ENCODE measurements at regions not wholly inside any gene's neighbourhood (a gene's known extent, or its start where the extent isn't known, plus 50 kb on each side); places are given as distances from the start of the nearest gene placed in this dataset.
"Not testable (repeated sequence)": the region's sequence is repeated elsewhere in the genome, so short reads cannot be mapped to it uniquely, and the experiment has no call there.

DNA sequence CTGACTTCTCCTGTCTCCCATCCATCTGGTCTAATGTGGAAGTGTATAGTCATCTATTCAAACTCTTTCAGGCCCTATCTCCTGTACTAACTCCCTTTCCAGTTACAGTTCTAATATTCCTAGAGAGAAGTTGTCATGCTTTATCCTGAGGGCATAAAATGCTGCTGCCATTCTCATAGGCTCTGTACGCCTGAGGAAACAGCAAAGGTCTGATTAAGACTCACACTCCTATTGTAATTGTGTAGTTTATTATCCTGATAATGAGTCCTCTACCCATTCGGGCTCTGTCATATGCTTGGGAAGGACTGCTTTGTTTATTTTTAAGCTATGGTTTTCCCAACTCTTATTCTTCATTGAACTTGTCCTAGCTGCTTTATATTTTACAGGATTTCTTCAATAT lies 290.4 kb downstream of the TMEM38B start:
- no peak for DNase-seq

DNA sequence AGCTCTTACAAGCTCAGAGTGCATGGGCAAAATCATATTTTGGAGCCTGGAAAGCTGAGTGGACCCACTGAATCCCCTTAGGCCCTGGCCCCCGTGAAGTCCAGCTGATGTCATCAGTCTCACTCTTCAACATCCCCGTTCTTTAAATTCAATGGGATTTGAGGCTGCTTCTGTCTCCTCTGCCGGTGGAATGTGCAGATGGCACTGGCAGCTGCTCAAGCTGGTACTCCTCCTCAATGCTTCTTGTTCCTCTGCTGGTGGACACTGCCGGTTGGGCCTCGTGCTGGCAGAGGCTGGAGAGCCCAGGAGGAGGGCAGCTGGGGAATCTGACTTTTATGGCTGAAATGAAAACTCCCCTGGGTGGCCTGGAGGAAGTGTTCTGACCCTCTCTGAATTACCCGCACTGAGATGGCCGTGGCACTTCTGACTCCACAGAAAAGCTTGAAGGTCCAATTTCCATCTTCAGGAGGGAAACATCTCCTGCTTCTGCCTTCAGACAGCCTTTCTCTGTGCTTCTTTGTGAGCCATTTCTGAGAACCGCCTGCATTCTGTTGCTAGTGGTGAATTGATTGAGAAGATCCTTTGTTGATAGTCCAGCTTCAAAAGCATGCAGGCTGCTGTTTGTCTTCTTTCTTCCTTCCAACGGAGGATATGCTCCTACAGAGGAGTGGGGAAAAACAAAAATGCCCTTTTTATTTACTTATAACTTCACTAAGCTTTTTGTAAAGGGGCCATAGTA lies 298.9 kb downstream of the TMEM38B start:
- DNase-seq, result no peak

DNA sequence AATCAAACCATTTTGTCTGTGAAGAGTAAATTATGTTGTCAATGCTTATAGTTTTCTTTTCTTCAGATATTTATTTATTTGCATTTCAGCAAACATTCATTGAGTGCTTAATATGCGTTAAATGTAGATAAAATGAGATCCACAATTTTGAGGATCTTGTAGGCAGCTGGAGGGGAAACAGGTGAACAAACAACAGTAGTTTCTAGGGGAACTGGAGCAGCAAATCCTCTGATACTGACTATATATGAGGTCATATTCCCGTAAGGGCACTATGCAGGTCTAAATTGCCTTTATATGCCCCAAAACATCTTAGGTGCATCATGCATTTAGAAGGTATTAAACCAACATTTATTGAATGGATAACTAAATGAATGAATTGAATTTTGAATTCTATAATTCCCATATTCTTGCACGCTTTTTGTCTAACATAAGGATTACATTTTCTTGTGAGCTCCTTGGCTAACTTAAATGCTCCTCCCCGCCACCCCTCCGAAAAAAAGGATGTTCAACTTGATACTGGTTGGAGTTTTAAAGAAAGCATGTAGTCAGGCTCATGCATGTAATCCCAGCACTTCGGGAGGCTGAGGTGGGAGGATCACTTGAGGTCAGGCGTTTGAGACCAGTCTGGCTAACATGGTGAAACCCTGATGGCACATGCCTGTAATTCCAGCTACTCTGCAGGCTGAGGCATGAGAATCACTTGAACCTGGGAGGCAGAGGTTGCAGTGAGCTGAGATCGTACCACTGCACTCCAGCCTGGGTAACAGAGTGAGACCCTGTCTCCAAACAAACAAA lies 299.8 kb downstream of the TMEM38B start:
- DNase-seq, result no peak

DNA sequence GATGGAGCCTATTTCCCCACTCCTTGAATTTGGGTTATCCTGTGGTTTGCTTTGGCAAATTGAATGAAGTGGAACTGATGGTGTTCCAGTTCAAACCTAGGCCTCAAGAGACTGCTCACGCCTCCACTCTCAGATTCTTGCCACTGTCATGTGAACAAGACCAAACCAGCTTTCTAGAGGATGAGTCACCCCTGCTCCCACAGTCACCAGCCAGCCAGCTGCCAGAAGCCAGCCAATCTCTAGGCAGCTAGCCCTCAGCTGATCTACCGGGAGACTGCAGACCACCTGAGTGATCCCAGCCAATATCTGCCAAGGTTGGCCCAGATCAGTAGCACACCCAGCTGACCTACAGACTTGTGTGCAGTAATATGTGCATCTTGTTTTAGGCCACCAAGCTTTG lies 300.6 kb downstream of the TMEM38B start:
- DNase-seq, result no peak

DNA sequence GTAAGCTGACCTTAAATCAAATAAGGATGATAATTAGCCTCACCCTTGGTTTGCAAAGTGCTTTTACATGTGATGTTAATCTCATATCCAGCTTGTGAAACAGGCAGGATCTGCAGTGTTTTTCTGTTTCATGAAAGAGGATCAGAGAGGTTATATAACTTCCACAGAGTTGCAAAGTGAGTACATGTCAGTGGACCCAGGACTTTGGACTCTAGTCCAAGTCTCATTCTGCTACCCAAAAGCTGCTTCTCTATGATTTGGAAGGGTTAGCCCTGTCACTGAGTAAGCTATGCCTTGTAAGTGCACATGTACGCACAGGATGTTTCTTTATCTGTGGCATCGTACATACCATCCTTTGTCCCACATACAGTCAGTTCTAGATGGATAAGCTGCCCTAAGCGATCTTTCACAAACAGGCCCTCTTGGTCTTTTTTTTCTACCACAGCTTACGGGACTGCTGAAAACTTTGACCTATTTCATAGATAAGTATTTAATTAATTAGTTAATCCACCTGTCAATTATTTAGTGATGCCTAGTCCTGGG lies 322.9 kb downstream of the TMEM38B start:
- no peak for DNase-seq

DNA sequence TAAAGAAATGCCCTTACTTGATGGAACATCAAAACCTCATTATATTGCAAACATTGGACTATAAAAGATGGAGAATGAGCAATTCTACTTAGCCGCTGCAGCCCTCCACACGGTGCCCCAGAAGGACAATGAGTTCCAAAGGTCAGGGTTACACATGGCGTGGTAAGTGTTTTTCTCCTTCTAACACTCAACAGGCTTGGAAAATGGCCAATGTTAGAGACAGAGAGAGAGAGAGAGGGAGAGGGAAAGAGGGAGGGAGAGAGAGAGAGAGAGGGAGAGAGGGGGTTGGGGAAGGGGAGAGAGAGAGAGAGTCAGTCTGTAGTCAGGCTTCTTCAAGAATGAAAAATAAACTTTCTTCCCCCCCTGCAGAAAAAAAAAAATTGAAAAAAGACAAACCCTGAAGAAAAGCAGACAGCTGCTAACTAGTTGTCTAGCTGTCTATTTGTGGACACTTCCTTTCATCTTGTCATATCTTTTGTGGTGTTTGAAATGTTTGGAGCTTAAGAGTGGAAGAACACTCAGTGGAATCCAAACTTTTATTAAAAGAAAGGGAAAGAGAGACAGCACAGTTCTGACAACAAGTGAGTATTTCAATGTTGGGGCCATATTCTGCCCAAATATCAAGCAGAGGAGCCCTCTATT lies 324.8 kb downstream of the TMEM38B start:
- no peak for DNase-seq

DNA sequence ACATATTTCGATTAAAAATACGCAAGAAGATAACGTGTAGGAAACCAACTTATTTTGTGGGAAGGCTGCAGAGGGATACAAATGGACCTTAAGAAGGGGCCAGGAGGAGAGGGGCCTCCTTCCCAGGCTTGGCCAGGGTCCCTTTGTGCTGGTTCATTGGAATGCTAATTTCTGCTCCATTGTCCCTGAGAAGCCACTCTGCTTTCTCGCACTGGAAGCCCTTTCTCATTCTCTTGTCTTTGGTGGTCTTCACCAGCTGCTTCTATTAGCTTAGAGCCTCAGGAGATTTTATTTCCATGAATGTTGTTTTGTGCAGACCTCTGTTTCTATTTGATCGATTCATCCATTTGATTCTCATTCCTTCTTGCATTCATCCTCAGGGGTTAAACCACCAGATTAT lies 325.4 kb downstream of the TMEM38B start:
- no peak for DNase-seq

DNA sequence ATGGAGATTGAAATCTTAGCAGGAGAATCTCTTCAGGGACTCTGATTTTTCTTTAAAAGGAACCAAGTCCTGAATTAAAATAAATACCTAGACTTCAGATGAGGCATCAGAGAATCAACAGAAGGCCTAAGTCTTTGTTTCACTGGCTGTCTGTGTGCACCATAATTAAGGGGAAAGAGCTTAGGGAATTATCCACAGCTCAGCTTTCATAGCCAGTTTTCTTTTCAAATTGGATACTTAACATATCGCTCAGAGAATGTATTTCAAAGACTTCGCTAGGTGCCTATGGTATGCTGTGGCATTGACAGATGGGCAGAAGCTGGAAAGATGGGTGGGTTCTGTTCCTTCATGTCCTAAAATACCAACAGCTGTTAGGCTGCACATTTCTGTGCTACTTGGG lies 325.8 kb downstream of the TMEM38B start:
- DNase-seq, result no peak

DNA sequence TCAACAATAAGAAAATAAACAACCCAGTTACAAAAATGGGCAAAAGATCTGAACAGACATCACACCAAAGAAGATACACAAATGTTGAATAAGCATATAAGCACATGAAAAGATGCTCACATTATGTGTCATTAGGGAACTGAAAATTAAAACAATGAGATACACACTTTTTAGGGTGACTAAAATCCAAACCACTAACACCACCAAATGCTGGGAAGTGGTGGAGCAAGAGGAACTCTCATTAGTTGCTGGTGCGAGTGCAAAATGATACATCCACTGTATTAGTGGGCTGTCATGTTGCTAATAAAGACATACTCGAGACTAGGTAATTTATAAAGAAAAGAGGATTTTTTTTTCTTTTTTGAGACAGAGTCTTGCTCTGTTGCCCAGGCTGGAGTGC lies 329.1 kb downstream of the TMEM38B start:
- DNase-seq, result no peak

DNA sequence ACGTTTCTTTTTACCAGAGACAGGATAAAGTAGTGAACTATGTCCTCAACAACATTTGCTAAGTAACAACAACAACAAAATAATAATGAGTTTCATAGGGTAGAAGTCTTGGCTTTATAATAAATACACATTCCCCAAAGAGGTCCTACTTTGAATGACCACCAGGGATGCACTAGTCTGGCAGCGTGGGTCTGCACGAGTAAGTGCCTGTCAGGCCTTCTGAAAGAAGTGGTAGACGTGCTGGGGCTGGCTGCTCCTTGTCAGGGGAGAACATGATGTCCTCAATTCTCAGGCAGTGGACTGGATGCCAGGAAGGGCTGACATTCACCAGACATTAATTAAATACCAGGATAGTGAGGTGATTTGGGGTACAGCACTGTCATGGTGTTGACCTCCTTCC lies 331.1 kb downstream of the TMEM38B start:
- no peak for DNase-seq

DNA sequence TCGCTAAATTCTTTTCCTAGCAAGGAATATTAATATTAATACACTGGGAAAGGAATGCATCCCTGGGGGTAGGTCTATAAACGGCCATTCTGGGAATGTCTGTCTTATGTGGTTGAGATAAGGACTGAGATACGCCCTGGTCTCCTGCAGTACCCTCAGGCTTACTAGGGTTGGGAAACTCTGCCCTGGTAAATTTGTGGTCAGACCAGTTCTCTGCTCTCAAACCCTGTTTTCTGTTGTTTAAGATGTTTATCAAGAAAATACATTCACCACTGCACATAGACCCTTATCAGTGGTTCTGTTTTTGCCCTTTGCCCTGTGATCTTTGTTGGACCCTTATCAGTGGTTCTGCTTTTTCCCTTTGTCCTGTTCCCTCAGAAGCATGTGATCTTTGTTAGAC lies 335.8 kb downstream of the TMEM38B start:
- DNase-seq, result not testable (repeated sequence)

DNA sequence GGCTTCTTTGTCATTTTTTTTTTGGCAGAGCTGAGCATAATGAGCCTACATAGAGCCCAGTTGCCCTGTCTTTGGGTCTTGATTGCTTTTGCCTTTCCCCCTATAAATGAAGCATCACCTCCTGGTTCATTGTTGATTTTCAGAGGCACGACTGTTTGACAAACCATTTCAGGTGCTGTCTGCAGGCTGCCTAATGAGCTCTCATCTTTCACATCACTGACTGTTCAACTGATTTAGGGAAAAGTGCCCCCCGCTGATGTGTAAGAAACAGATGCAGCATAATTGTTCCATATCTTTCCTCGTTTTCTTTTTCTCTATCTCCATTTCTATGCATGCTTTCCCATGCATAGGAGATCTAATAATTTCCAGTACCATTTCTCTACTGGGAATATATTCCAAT lies 338.6 kb downstream of the TMEM38B start:
- DNase-seq, result no peak

DNA sequence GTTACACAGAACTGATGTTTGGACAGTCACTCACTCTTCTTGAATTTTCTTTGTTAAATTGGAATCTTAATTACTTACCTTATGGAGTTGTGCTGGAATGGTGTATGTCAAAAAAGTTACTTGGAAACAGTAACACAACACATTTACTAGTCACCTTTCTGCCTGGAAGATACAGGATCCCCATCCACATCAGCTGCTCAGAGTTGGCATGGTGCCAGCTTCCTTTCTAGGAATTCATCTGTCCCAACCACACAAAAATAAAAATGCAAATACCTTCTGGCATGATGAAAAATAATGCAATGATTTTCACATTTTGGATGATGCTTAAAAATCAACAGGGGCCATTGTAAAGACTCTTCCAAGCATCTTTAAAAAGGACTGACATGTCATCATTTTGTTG lies 341.5 kb downstream of the TMEM38B start:
- DNase-seq, result no peak

DNA sequence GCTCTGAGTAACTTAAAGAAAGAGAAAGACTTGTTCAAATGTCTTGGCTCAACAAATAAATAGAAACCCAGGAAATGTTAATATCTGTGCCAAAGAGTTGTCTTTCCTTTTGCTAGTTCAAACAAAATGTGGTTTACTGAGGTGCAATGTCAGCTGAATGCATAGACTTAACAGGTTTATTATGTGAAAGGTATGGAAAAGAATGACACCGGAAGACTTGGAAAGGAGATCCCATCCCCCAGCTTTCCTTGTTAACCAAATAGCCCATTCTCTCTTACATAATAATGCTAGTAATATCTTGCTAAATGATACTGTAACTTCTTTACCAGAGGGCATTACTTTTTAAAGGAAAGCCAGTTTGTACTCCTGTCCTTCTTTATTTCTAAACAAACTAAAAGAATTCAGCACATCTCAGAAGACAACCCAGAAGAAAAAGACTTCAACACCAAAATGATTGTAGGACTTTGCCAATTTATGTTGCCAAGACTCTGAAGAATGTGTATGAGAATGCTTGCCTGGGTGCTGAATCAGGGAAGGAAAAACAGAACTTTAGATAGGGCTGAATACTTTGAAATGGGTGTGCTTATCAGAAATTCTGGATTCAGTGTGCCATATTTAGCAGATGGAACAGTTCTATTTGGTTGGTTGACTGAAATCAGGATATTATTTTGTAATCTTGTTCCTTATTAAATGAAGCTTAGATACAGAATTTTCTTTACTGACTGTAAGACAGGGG lies 344.1 kb downstream of the TMEM38B start:
- DNase-seq, result no peak

DNA sequence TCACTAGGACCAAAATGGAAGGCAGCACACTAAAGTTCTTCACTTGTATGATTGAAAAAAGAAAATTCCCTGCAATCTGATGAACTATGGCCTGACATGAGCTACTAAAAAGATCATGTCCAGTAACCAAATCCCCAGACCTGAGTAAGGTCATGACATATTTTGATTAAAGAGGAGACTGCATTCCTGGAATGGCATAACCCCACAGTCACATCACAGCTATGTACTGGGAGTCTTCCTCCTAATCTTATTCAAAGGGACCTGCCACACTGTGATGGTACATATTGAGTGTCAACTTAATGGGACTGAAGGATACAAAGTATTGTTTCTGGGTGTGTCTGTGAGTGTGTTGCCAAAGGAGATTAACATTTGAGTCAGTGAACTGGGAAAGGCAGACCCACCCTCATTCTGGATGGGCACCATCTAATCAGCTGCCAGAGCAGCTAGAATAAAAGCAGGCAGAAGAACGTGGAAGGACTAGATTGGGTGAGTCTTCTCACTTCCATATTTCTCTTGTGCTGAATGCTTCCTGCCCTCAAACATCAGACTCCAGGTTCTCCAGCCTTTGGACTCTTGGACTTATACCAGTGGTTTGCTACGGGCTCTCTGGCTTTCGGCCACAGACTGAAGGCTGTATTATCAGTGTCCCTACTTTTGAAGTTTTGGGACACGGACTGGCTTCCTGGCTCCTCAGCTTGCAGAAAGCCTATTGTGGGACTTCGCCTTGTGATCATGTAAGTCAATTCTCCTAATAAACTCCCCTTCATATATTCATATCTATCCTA lies 345.0 kb downstream of the TMEM38B start:
- no peak for DNase-seq

DNA sequence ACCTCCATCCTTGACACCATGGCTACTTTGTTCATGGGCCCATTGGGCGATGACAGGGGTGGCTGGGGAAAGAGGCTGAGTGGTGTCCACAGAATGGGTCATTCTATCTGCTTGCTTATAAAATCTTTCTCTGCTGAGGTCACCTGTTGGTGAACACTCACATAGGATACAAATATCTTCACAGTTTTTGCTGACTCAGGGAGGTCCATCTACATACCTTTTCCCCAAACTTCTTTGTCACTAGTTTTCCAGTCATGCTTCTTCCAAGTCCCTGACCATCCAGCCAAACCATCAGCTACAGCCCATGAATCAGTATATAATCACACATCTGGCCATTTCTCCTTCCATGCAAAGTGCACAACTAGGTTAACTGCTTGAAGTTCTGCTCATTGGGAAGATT lies 347.6 kb downstream of the TMEM38B start:
- DNase-seq, result not testable (repeated sequence)

DNA sequence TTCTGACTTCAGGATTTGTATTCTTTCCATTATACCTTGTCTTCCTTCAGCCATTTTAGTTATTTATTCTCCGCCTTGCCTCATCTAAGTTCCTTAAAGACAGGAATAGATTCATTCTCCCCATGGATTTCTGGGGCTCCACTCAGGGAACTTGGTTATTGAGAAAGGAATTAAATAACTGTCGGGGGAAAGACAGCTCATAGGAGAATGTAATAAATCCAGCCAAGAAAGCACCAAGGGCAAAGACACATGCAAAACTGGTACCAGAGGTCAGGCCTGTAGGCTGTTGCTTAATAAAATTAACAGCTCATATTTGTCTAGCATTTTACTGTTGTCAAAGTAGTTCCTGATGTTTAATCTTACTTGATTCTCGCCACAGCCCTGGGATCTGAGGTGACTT lies 357.2 kb downstream of the TMEM38B start:
- no peak for DNase-seq

DNA sequence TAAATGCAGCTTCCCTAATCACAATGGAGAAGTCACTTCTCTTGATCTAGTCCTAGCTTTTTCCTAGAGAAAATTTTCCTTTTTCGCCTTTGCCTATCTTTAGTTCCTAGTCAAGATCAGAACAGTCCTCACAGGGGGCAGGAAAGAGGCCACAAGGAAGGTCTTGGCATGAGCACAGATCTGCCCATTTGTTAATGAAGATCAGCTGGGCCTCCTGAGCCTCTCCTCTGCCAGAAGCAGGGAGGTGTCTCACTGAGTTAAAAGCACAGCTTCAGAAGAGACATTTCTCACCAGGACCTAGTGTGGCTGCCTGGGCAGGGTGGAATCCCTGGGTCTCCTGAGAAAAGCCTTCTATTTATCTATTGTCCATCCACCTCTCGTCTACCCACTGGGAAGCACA lies 357.8 kb downstream of the TMEM38B start:
- no peak for DNase-seq

DNA sequence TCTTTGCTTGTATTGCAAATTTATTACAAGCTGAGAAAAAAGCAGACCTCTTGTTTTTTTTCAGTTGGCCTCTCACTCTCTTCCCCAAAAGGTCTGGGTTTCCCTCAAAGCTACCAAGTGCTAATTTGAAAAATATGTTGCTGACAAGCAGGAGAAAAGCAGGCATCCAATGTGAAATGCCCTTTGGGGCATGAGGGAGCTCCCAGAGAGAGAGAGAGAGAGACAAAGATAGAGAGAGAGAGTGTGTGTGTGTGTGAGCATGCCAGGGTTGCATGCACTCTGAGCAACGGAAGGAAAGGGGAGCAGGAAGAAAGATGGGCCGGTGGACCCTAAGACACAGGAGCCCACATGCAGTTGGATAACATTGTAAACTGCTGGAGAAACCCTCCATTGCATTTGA lies 358.4 kb downstream of the TMEM38B start:
- no peak for DNase-seq

DNA sequence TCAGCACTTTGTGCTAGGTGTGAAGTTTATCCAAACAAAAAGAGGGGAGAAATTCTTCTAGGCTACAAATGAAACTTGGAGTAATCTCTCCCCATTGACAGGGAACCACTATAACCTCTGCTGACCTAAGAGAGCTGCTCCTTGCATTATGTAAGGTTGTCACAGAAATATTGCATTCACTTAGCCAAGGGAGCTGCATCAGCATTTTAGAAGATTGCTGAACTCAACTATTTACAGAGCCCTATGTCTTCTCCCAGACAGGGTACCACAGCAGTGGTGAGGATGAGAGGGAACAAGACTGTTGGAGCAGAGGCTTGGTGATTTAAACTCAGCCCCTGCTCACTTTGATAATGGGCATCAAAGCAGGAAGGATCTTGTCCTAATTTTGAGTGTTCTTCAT lies 362.0 kb downstream of the TMEM38B start:
- DNase-seq, result no peak

DNA sequence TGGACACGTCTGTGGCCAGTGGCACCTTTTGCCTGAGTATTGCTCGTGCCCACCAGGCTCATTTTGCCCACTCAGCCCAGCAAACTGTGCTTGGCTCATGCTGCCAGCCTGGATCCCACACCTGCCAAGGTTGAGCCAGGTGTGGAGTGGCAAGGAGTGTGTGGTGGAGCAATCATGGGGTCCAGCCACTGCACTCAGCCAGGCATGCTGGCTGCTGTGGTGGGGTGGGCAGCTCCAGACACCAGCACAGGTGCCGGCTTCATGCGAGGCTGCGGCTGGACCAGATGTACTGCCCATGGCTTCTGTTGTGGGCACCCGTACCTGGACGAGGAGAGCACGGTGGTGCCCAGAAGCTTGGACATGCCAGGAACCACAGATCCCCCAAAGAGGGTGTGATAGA lies 364.1 kb downstream of the TMEM38B start:
- DNase-seq, result no peak

DNA sequence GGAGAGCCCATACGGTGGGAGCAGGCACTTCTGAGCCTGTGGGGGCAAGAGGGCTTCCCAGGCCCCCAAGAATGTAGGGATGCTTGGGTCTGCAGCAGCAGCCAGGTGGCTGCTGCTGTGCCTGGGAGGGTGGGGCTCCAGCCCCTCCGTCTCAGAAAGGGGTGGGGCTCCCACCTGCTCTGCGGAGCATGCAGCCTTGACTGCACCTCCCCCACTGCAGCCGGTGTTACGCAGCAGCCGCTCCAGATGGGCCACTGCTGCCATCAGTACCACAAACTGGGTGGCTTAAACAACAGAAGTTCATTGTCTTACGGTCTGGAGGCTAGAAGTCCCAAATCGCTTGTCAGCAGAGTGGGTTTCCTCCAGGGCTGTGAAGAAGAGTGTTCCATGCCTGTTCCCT lies 365.5 kb downstream of the TMEM38B start:
- DNase-seq, result no peak
